T-helper 17 cell (primary cell): ENCODE measurements at regions not wholly inside any gene's neighbourhood (a gene's known extent, or its start where the extent isn't known, plus 50 kb on each side); places are given as distances from the start of the nearest gene placed in this dataset.
"Not testable (repeated sequence)": the region's sequence is repeated elsewhere in the genome, so short reads cannot be mapped to it uniquely, and the experiment has no call there.

Experiments used
- ATAC-seq: fragments of 150-1000 bp; cut with Tn5 transposase; 2 replicates; pipeline ENCODE4 v1.10.0; 2021; ENCODE audit warnings: mild to moderate bottlenecking, moderate library complexity
- DNase-seq, 3 donors: peaks; one replicate each; pipeline versions ENCODE4 v3.0.0 to v3.0.0-alpha.2; 2020 to 2021
- H3K9me3 ChIP-seq: one replicate; pipeline ENCODE4 v1.7.0; 2013; ENCODE audit warnings: low read length, mild to moderate bottlenecking; ENCODE audit not compliant: control insufficient read depth, poor library complexity, severe bottlenecking
- H3K27ac Mint-ChIP-seq: one replicate; pipeline ENCODE4 v1.8.0; 2022; ENCODE audit warnings: mild to moderate bottlenecking, moderate library complexity, mixed read lengths
- H3K27me3 Mint-ChIP-seq: one replicate; pipeline ENCODE4 v1.8.0; 2022; ENCODE audit warnings: mixed read lengths
- H3K36me3 Mint-ChIP-seq: one replicate; pipeline ENCODE4 v1.8.0; 2022; ENCODE audit warnings: low read depth, mixed read lengths
- H3K4me1 Mint-ChIP-seq: one replicate; pipeline ENCODE4 v1.8.0; 2022; ENCODE audit warnings: mild to moderate bottlenecking, mixed read lengths
- H3K4me3 Mint-ChIP-seq: one replicate; pipeline ENCODE4 v1.8.0; 2022; ENCODE audit warnings: mild to moderate bottlenecking, moderate library complexity, mixed read lengths

GRCh38 chr11:29244355-29244754 is 772.5 kb downstream of the KCNA4 start:
- Mint-ChIP-seq H3K27ac (no peak overlapping the region), H3K27me3 (no peaks in the 10 kb centered on the region), H3K4me3 (no peak overlapping the region), H3K36me3 (no peaks in the 10 kb centered on the region), H3K4me1 (no peaks in the 10 kb centered on the region)
- ATAC-seq (no peak), DNase-seq (no peak)
- no peaks in the 10 kb centered on the region for H3K9me3 ChIP-seq

DNA sequence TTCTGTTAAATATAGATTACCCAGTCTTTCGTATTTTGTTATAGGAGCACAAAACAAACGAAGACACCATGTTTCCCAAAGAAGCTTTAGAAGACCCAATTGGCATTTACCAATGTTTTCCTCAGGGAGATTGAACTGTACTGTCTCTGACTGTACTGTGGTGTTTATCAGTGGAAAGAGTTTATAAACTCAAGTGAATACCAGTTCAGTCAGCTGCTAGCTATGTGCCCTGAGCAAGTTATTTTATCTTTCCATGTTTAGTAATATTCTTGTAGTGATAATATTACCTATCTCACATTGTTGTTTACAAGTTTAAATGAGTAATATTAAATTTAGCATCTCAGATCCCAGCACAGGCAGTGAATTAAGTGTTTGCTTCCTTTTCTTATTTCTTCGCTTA is 773.2 kb downstream of the KCNA4 start:
- Mint-ChIP-seq H3K4me1 (no peaks in the 10 kb centered on the region), H3K27ac (no peak overlapping the region), H3K27me3 (no peaks in the 10 kb centered on the region), H3K4me3 (no peak overlapping the region), H3K36me3 (no peaks in the 10 kb centered on the region)
- ATAC-seq (no peak), DNase-seq (no peak)
- no peaks in the 10 kb centered on the region for H3K9me3 ChIP-seq

GRCh38 chr11:29231991-29232390 is 784.8 kb downstream of the KCNA4 start:
- H3K27ac Mint-ChIP-seq = no peak overlapping the region
- no peaks in the 10 kb centered on the region for H3K9me3 ChIP-seq
- no peaks in the 10 kb centered on the region for H3K4me1 Mint-ChIP-seq
- H3K4me3 Mint-ChIP-seq = no peak overlapping the region
- no peak for ATAC-seq
- H3K36me3 Mint-ChIP-seq = no peaks in the 10 kb centered on the region
- DNase-seq = no peak
- no peaks in the 10 kb centered on the region for H3K27me3 Mint-ChIP-seq

DNA sequence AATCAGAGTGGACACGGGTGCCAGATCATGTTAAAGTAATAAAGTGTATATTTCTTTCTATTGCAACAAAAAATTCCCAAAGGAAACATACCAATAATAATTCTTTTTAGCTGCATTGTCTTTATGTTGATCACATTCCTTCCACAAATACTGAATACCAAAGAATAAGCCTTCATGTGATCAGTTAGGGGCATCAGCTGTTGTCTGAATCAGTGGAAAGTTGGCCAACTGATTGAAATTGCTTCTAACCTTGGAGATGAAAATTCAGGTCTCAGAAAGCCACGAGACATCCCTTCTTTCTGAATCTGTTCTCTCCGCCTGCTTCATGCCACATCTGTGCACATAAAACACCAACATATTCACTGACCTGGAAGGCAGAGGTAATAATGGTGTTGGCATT is 785.2 kb downstream of the KCNA4 start:
- no peaks in the 10 kb centered on the region for H3K9me3 ChIP-seq
- Mint-ChIP-seq H3K27ac (no peak overlapping the region), H3K4me1 (no peaks in the 10 kb centered on the region), H3K36me3 (no peaks in the 10 kb centered on the region), H3K4me3 (no peak overlapping the region), H3K27me3 (no peaks in the 10 kb centered on the region)
- DNase-seq (no peak), ATAC-seq (no peak)

- H3K36me3 Mint-ChIP-seq = no peaks in the 10 kb centered on the region
- no peaks in the 10 kb centered on the region for H3K9me3 ChIP-seq
- no peak for DNase-seq
- H3K27ac Mint-ChIP-seq = no peak overlapping the region
- H3K4me1 Mint-ChIP-seq = no peaks in the 10 kb centered on the region
- no peak for ATAC-seq
- H3K27me3 Mint-ChIP-seq = no peaks in the 10 kb centered on the region
- no peak overlapping the region for H3K4me3 Mint-ChIP-seq
These were observed 789.0 kb downstream of the KCNA4 start for GRCh38 chr11:29227811-29228210.

DNA sequence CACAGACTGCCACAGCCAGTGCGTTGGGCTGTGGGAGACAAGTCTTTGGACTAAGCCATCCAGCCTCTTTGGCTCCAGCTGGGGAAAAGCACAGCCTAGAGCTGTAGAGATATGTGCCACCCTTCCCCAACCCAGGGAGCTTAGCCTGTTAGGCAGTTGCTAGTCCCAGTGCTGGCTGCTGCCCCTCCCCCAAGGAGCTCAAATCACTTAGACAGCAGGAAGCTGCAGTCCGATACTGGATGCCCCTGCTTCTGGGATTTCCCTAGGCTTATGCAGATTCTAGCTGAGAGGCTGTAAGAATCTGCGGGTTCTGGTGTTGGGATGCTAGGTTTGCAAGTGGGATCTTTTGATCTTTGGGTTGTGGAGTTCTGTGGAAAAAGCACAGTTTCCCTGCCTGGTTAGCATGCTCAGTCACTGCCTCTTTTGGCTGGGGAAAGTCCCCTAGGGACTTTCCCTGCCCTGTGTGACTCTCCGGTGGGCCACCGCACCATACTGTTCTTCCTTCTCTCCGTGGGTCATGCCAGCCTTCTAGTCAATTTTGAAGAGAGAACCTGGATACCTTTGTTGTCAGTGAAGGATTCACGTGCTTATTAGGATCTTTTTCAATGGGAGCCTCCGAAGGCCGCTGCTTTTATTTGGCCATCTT is 792.0 kb downstream of the KCNA4 start:
- no peak overlapping the region for H3K27ac Mint-ChIP-seq
- H3K4me1 Mint-ChIP-seq = no peaks in the 10 kb centered on the region
- no peak overlapping the region for H3K4me3 Mint-ChIP-seq
- H3K9me3 ChIP-seq = no peaks in the 10 kb centered on the region
- no peaks in the 10 kb centered on the region for H3K36me3 Mint-ChIP-seq
- H3K27me3 Mint-ChIP-seq = no peaks in the 10 kb centered on the region
- no peak for DNase-seq
- no peak for ATAC-seq

- H3K27ac Mint-ChIP-seq, H3K36me3 Mint-ChIP-seq, ATAC-seq, H3K9me3 ChIP-seq, DNase-seq, H3K27me3 Mint-ChIP-seq, H3K4me3 Mint-ChIP-seq, H3K4me1 Mint-ChIP-seq: not testable (repeated sequence)
These were observed 797.3 kb downstream of the KCNA4 start for GRCh38 chr11:29219531-29219930.

- DNase-seq (no peak), ATAC-seq (no peak)
- H3K27me3 Mint-ChIP-seq = no peaks in the 10 kb centered on the region
- no peaks in the 10 kb centered on the region for H3K4me1 Mint-ChIP-seq
- no peak overlapping the region for H3K4me3 Mint-ChIP-seq
- no peaks in the 10 kb centered on the region for H3K36me3 Mint-ChIP-seq
- no peak overlapping the region for H3K27ac Mint-ChIP-seq
- no peaks in the 10 kb centered on the region for H3K9me3 ChIP-seq
These were observed 798.9 kb downstream of the KCNA4 start for GRCh38 chr11:29217901-29218300.

- no peak overlapping the region for H3K4me3 Mint-ChIP-seq
- no peak for DNase-seq
- H3K27ac Mint-ChIP-seq = no peak overlapping the region
- no peaks in the 10 kb centered on the region for H3K36me3 Mint-ChIP-seq
- H3K27me3 Mint-ChIP-seq = no peaks in the 10 kb centered on the region
- ATAC-seq = no peak
- no peaks in the 10 kb centered on the region for H3K9me3 ChIP-seq
- no peaks in the 10 kb centered on the region for H3K4me1 Mint-ChIP-seq
These were observed 802.0 kb downstream of the KCNA4 start for GRCh38 chr11:29214833-29215232.

- Mint-ChIP-seq H3K4me3 (no peak overlapping the region), H3K27ac (no peak overlapping the region), H3K4me1 (no peaks in the 10 kb centered on the region), H3K36me3 (no peaks in the 10 kb centered on the region), H3K27me3 (no peaks in the 10 kb centered on the region)
- no peaks in the 10 kb centered on the region for H3K9me3 ChIP-seq
- DNase-seq = no peak
- no peak for ATAC-seq
These were observed 805.6 kb downstream of the KCNA4 start for GRCh38 chr11:29211202-29211601.

DNA sequence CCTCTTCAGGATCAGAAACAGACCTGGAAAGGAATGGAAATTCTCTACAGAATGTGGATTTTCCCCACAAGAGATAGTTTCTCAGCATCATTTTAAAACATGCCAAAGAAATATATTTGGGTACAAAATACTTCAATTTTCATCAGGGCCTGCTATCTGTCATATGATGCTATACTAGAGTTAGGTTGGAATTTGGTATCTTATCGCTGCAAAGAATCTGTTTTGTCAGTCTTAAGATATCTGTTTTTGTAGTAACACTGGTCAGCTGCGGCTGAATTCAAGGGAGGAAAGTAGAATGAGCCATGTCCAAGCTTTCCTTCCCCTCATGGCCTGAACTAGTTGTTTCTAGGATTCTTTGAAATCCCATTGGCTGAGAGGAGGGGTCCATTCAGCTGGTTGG is 806.4 kb downstream of the KCNA4 start:
- Mint-ChIP-seq H3K4me3 (no peak overlapping the region), H3K4me1 (no peaks in the 10 kb centered on the region)

DNA sequence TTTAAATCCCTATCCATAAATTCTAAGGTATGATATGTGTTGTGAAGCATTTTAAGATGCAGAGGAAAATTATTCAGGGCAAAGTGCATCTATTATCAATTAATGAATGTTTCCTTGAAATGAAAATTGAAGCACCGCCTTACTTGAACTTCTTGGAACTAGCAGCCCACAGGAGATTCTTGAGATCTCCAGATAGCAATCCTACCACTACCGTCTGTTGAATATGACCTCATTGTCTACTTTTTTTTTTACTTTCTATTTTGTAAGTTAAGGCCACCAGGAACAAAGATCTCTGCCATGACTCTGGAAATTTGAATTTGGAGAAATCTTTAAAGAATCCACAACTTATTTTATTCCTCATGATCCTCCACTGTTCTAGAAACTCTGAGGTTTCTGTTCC is 808.7 kb downstream of the KCNA4 start:
- Mint-ChIP-seq H3K36me3 (no peaks in the 10 kb centered on the region), H3K27ac (no peak overlapping the region), H3K27me3 (no peaks in the 10 kb centered on the region), H3K4me3 (no peak overlapping the region), H3K4me1 (no peaks in the 10 kb centered on the region)
- DNase-seq (no peak), ATAC-seq (no peak)
- H3K9me3 ChIP-seq = no peaks in the 10 kb centered on the region

More for the DNA sequence above, 806.4 kb downstream of the KCNA4 start:
- H3K27me3 Mint-ChIP-seq = no peaks in the 10 kb centered on the region
- DNase-seq = no peak
- no peaks in the 10 kb centered on the region for H3K36me3 Mint-ChIP-seq
- ATAC-seq = no peak
- H3K27ac Mint-ChIP-seq = no peak overlapping the region
- H3K9me3 ChIP-seq = no peaks in the 10 kb centered on the region

GRCh38 chr11:29200791-29201562 is 815.9 kb downstream of the KCNA4 start:
- DNase-seq = no peak
- no peak for ATAC-seq
- H3K4me3 Mint-ChIP-seq = no peak overlapping the region
- no peaks in the 10 kb centered on the region for H3K4me1 Mint-ChIP-seq
- H3K27me3 Mint-ChIP-seq = no peaks in the 10 kb centered on the region
- H3K27ac Mint-ChIP-seq = no peak overlapping the region
- H3K36me3 Mint-ChIP-seq = no peaks in the 10 kb centered on the region
- H3K9me3 ChIP-seq = no peaks in the 10 kb centered on the region

- DNase-seq (no peak), ATAC-seq (no peak)
- no peaks in the 10 kb centered on the region for H3K4me1 Mint-ChIP-seq
These were observed 826.5 kb downstream of the KCNA4 start for GRCh38 chr11:29190313-29190712.

More at GRCh38 chr11:29190313-29190712, 826.5 kb downstream of the KCNA4 start:
- Mint-ChIP-seq H3K27ac (no peak overlapping the region), H3K36me3 (no peaks in the 10 kb centered on the region), H3K27me3 (no peaks in the 10 kb centered on the region), H3K4me3 (no peak overlapping the region)
- no peaks in the 10 kb centered on the region for H3K9me3 ChIP-seq
